OCI-LY3 (cell line): ENCODE measurements at regions not wholly inside any gene's neighbourhood (a gene's known extent, or its start where the extent isn't known, plus 50 kb on each side); places are given as distances from the start of the nearest gene placed in this dataset.

ENCODE experiments used
- CTCF ChIP-seq: fragments of 200-600, 300-600 bp; sonication (generic); IDR thresholded peaks from 2 replicates; pipeline ENCODE4 v1.5.1; 2014; ENCODE audit warnings: antibody characterized with exemption, low read length, low read depth
- EZH2phosphoT487 ChIP-seq: fragments of 200-600 bp; shearing (Covaris generic); IDR thresholded peaks from 2 replicates; pipeline ENCODE4 v1.6.1; 2018; ENCODE audit warnings: antibody characterized with exemption, mixed run types, low read depth

GRCh38 chr4:138826322-138826721 lies 189.3 kb upstream of the NOCT start:
- TF ChIP-seq CTCF (no peak), EZH2phosphoT487 (no peak)
